ENCODE measurements at regions not wholly inside any gene's neighbourhood (a gene's known extent, or its start where the extent isn't known, plus 50 kb on each side); places are given as distances from the start of the nearest gene placed in this dataset.

- TF ChIP-seq POLR2A (IDR thresholded peaks at IDR 0.05) (no peak), CTCF (IDR thresholded peaks at IDR 0.05) (no peak)
These were observed 383.4 kb upstream of the CDH2 start for GRCh38 chr18:28560331-28560730.

All from heart left ventricle (tissue), 13 donors.